Activated T-cell treated with anti-CD3 and anti-CD28 coated beads, Interleukin-2, amount 50 U/mL, for 24 hours (primary cell): ENCODE measurements at regions not wholly inside any gene's neighbourhood (a gene's known extent, or its start where the extent isn't known, plus 50 kb on each side); places are given as distances from the start of the nearest gene placed in this dataset.

ENCODE experiments used
- DNase-seq: peaks from one replicate; pipeline ENCODE4 v3.0.0-alpha.2; 2020
- H3K27ac Mint-ChIP-seq: 2 replicates; pipeline ENCODE4 v1.8.0; 2020; ENCODE audit warnings: mild to moderate bottlenecking, mixed read lengths
- H3K27me3 Mint-ChIP-seq: 2 replicates; pipeline ENCODE4 v1.8.0; 2020; ENCODE audit warnings: mixed read lengths
- H3K36me3 Mint-ChIP-seq: 2 replicates; pipeline ENCODE4 v1.8.0; 2020; ENCODE audit warnings: low read depth, mixed read lengths
- H3K4me1 Mint-ChIP-seq: 2 replicates; pipeline ENCODE4 v1.8.0; 2020; ENCODE audit warnings: low read depth, mixed read lengths
- H3K4me3 Mint-ChIP-seq: 2 replicates; pipeline ENCODE4 v1.8.0; 2020; ENCODE audit warnings: mild to moderate bottlenecking, moderate library complexity, mixed read lengths
- H3K9me3 Mint-ChIP-seq: 2 replicates; pipeline ENCODE4 v1.8.0; 2020; ENCODE audit warnings: mixed read lengths

GRCh38 chr1:198472997-198473396 lies 67.5 kb downstream of the ATP6V1G3 start:
- no peaks in the 10 kb centered on the region for H3K9me3 Mint-ChIP-seq
- no peak overlapping the region for H3K4me3 Mint-ChIP-seq
- H3K27me3 Mint-ChIP-seq: no peaks in the 10 kb centered on the region
- no peaks in the 10 kb centered on the region for H3K4me1 Mint-ChIP-seq
- no peak overlapping the region for H3K27ac Mint-ChIP-seq
- no peaks in the 10 kb centered on the region for H3K36me3 Mint-ChIP-seq
- DNase-seq: no peak

DNA sequence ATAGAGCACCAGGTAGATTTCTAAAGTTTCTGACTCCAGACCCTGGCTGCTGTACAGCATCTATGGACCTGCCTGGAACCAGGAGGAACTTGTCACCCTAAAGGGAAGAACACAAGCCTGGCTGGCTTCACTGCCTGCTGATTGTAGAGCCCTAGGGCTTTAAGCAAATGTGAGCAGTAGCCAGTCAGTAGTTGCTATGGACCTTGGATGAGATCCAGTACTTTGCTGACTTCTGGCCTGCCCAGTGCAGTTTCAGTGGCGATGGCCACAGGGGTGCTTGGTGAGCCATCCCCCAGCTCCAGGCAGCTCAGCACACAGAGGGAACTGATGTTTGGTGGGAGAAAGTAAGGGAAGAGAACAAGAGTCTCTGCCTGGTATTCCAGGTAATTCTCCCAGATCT lies 68.4 kb downstream of the ATP6V1G3 start:
- DNase-seq: no peak
- Mint-ChIP-seq H3K4me1 (no peaks in the 10 kb centered on the region), H3K4me3 (no peak overlapping the region), H3K27ac (no peak overlapping the region), H3K36me3 (no peaks in the 10 kb centered on the region), H3K27me3 (no peaks in the 10 kb centered on the region), H3K9me3 (no peaks in the 10 kb centered on the region)

- Mint-ChIP-seq H3K4me3 (no peak overlapping the region), H3K9me3 (no peaks in the 10 kb centered on the region), H3K36me3 (no peaks in the 10 kb centered on the region), H3K4me1 (peaks cover 16% of the 10 kb centered on the region), H3K27ac (no peak overlapping the region), H3K27me3 (no peaks in the 10 kb centered on the region)
- DNase-seq: no peak
Measured at GRCh38 chr1:198467907-198468306, 72.6 kb downstream of the ATP6V1G3 start.

DNA sequence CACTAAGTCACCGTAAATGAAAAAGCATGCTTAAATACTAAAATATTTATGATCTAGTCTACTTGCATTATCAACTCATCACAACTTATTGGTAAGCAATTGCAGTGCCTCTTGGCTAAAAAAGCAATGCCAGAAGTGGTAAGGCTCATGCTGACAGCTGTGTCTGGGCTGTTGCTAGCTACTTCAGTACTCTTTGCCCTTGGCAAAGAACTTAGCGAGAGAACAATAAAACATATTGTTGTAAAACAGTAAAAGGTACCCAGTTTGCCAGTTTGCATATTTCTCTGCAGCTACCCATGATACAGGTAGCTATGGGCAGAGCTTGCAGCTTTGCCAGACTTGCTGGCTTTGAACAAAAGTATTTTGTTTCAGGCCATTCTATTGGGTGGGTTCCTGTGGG lies 73.1 kb downstream of the ATP6V1G3 start:
- Mint-ChIP-seq H3K27me3 (no peaks in the 10 kb centered on the region), H3K9me3 (no peaks in the 10 kb centered on the region), H3K4me1 (peaks cover 21% of the 10 kb centered on the region), H3K27ac (no peak overlapping the region), H3K4me3 (no peak overlapping the region), H3K36me3 (no peaks in the 10 kb centered on the region)
- DNase-seq: no peak

GRCh38 chr1:198465201-198466144 lies 75.0 kb downstream of the ATP6V1G3 start:
- peaks cover 24% of the 10 kb centered on the region for H3K4me1 Mint-ChIP-seq
- H3K27ac Mint-ChIP-seq: peak overlapping the region; percentile 19
- H3K27me3 Mint-ChIP-seq: no peaks in the 10 kb centered on the region
- H3K36me3 Mint-ChIP-seq: no peaks in the 10 kb centered on the region
- no peaks in the 10 kb centered on the region for H3K9me3 Mint-ChIP-seq
- DNase-seq: no peak
- H3K4me3 Mint-ChIP-seq: no peak overlapping the region

DNA sequence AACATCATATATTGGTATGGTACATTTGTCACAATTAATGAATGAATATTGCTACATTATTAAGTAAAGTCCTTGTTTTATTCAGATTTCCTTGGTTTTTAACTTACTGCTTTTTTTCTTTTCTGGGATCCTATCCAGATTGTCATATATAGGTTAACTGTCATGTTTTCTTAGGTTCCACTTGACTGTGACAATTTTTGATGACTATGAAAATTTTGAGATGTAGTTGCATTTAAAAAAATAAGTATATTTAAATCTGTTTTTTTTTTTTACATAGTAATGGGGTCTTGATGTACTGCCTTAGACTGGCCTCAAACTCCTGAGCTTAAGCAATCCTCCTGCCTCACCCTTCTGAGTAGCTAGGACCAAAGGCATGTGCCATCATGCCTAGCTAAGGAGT lies 76.8 kb downstream of the ATP6V1G3 start:
- Mint-ChIP-seq H3K36me3 (no peaks in the 10 kb centered on the region), H3K9me3 (no peaks in the 10 kb centered on the region), H3K27me3 (no peaks in the 10 kb centered on the region), H3K4me3 (no peak overlapping the region), H3K27ac (no peak overlapping the region), H3K4me1 (peaks cover 24% of the 10 kb centered on the region)
- no peak for DNase-seq

- Mint-ChIP-seq H3K4me3 (no peak overlapping the region), H3K27ac (no peak overlapping the region), H3K27me3 (no peaks in the 10 kb centered on the region), H3K4me1 (peaks cover 24% of the 10 kb centered on the region), H3K9me3 (no peaks in the 10 kb centered on the region), H3K36me3 (no peaks in the 10 kb centered on the region)
- no peak for DNase-seq
Measured at GRCh38 chr1:198462365-198463019, 78.0 kb downstream of the ATP6V1G3 start.

- no peaks in the 10 kb centered on the region for H3K27me3 Mint-ChIP-seq
- H3K4me1 Mint-ChIP-seq: peaks cover 5% of the 10 kb centered on the region
- no peak for DNase-seq
- no peak overlapping the region for H3K4me3 Mint-ChIP-seq
- no peak overlapping the region for H3K27ac Mint-ChIP-seq
- H3K36me3 Mint-ChIP-seq: no peaks in the 10 kb centered on the region
- H3K9me3 Mint-ChIP-seq: no peaks in the 10 kb centered on the region
Measured at GRCh38 chr1:198455966-198456365, 84.5 kb downstream of the ATP6V1G3 start.

- Mint-ChIP-seq H3K4me1 (peaks cover 3% of the 10 kb centered on the region), H3K9me3 (no peaks in the 10 kb centered on the region), H3K27me3 (no peaks in the 10 kb centered on the region), H3K36me3 (no peaks in the 10 kb centered on the region), H3K27ac (no peak overlapping the region), H3K4me3 (no peak overlapping the region)
- no peak for DNase-seq
Measured at GRCh38 chr1:198449727-198450433, 90.6 kb downstream of the ATP6V1G3 start.

GRCh38 chr1:198449261-198449660 lies 91.2 kb downstream of the ATP6V1G3 start:
- no peak overlapping the region for H3K27ac Mint-ChIP-seq
- no peak overlapping the region for H3K4me3 Mint-ChIP-seq
- no peaks in the 10 kb centered on the region for H3K27me3 Mint-ChIP-seq
- H3K36me3 Mint-ChIP-seq: no peaks in the 10 kb centered on the region
- H3K4me1 Mint-ChIP-seq: peaks cover 3% of the 10 kb centered on the region
- DNase-seq: no peak
- no peaks in the 10 kb centered on the region for H3K9me3 Mint-ChIP-seq

DNA sequence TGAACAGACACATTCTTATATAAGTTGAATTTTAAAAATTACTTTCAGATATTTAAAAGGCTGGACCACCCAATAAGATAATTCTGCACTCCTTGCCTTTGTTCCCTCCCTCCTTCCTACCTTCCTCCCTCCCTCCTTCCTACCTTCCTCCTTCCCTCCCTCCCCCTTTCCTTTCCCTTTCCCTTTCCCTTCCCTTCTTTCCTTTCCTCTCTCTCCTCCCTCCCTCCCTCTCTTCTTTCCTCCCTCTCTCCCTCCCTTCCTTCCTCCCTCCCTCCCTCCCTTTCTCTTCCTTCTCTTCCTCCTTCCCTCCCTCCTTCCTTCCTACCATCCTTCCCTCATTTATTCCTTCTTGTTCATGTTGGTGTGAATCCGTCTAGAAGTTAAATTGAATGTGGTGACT lies 93.0 kb downstream of the ATP6V1G3 start:
- peaks cover 3% of the 10 kb centered on the region for H3K4me1 Mint-ChIP-seq
- H3K4me3 Mint-ChIP-seq: no peak overlapping the region
- no peaks in the 10 kb centered on the region for H3K36me3 Mint-ChIP-seq
- no peak overlapping the region for H3K27ac Mint-ChIP-seq
- peaks cover 5% of the 10 kb centered on the region for H3K27me3 Mint-ChIP-seq
- DNase-seq: no peak
- no peaks in the 10 kb centered on the region for H3K9me3 Mint-ChIP-seq

DNA sequence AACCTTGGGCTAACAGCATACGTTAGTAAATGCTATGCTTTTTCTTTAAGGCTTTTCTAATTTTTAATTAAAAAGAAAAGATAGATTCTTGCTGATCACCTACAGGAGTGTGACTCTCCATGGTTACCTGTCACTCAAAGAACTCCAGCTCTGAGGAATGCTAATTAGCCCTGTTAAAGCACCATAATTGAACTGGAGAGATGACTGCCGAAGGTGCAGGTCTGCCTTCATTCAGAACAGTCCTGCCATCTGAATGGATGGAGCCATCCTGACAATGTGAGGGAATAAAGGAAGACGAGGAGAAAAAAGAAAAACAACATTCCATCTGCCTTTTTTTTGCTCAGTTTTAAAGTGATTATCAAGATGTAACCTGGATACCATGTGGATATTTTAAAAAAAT lies 94.6 kb downstream of the ATP6V1G3 start:
- DNase-seq: no peak
- Mint-ChIP-seq H3K36me3 (no peaks in the 10 kb centered on the region), H3K27ac (no peak overlapping the region), H3K27me3 (peaks cover 5% of the 10 kb centered on the region), H3K4me1 (peaks cover 3% of the 10 kb centered on the region), H3K9me3 (no peaks in the 10 kb centered on the region), H3K4me3 (no peak overlapping the region)

GRCh38 chr1:198444792-198445191 lies 95.7 kb downstream of the ATP6V1G3 start:
- H3K36me3 Mint-ChIP-seq: no peaks in the 10 kb centered on the region
- no peaks in the 10 kb centered on the region for H3K9me3 Mint-ChIP-seq
- H3K4me1 Mint-ChIP-seq: peaks cover 3% of the 10 kb centered on the region
- DNase-seq: no peak
- H3K4me3 Mint-ChIP-seq: no peak overlapping the region
- no peak overlapping the region for H3K27ac Mint-ChIP-seq
- peaks cover 5% of the 10 kb centered on the region for H3K27me3 Mint-ChIP-seq

GRCh38 chr1:198443365-198444233 lies 96.9 kb downstream of the ATP6V1G3 start:
- Mint-ChIP-seq H3K9me3 (no peaks in the 10 kb centered on the region), H3K27ac (no peak overlapping the region), H3K36me3 (no peaks in the 10 kb centered on the region), H3K4me1 (no peaks in the 10 kb centered on the region), H3K4me3 (no peak overlapping the region), H3K27me3 (peaks cover 5% of the 10 kb centered on the region)
- DNase-seq: no peak
